A673 (cell line): ENCODE measurements at regions not wholly inside any gene's neighbourhood (a gene's known extent, or its start where the extent isn't known, plus 50 kb on each side); places are given as distances from the start of the nearest gene placed in this dataset.

Experiments used
- BruUV-seq: library from RNA; stranded (reverse); fragments of 400-500 nt; replicated peaks from 2 replicates; lab custom pipeline; 2021; lab: Mats Ljungman, UMichigan
- CTCF ChIA-PET: fragments of 300-600 bp; sonication (Branson Sonifier 250); formaldehyde crosslinking; loops from one replicate; lab custom pipeline; 2022; ENCODE audit warnings: antibody characterized with exemption; lab: Charles Lee
- POLR2A ChIA-PET: fragments of 300-600 bp; sonication (Branson Sonifier 250); formaldehyde crosslinking; loops from one replicate; lab custom pipeline; 2022; ENCODE audit warnings: antibody characterized with exemption; ENCODE audit not compliant: low non-redundant PET; lab: Charles Lee
- DNase-seq: peaks from one replicate; pipeline ENCODE4 v3.0.0-alpha.2; 2015; ENCODE audit warnings: low spot score
- H3K27ac ChIP-seq: fragments of 200-600 bp; sonication (generic); 2 replicates; pipeline ENCODE4 v1.5.1; 2016; ENCODE audit warnings: mixed run types, low read depth, mild to moderate bottlenecking, mixed read lengths, antibody characterized with exemption, low read length; ENCODE audit not compliant: poor library complexity, severe bottlenecking
- H3K27me3 ChIP-seq: fragments of 200-600 bp; sonication (generic); replicated peaks from 2 replicates; pipeline ENCODE4 v1.6.1; 2017; ENCODE audit warnings: mixed run types, low read depth, mild to moderate bottlenecking, mixed read lengths, antibody characterized with exemption, low read length; ENCODE audit not compliant: insufficient read depth, poor library complexity
- H3K36me3 ChIP-seq: fragments of 200-600 bp; sonication (generic); 2 replicates; pipeline ENCODE4 v1.6.1; 2016; ENCODE audit warnings: mixed run types, mild to moderate bottlenecking, mixed read lengths, antibody characterized with exemption, low read length; ENCODE audit not compliant: insufficient read depth, poor library complexity, severe bottlenecking
- H3K4me1 ChIP-seq: fragments of 200-600 bp; sonication (generic); 2 replicates; pipeline ENCODE4 v1.6.1; 2017; ENCODE audit warnings: mixed run types, mild to moderate bottlenecking, mixed read lengths, antibody characterized with exemption, low read length; ENCODE audit not compliant: insufficient read depth, poor library complexity, severe bottlenecking
- H3K4me3 ChIP-seq: fragments of 200-600 bp; sonication (generic); 2 replicates; pipeline ENCODE4 v1.5.1; 2016; ENCODE audit warnings: low read depth, mixed run types, mild to moderate bottlenecking, mixed read lengths, low read length; ENCODE audit not compliant: poor library complexity, severe bottlenecking
- H3K9me3 ChIP-seq: fragments of 200-600 bp; sonication (generic); 2 replicates; pipeline ENCODE4 v1.6.1; 2016; ENCODE audit warnings: mixed run types, low read depth, mild to moderate bottlenecking, mixed read lengths, antibody characterized with exemption, low read length; ENCODE audit not compliant: poor library complexity, severe bottlenecking
- CTCF ChIP-seq: fragments of 300-800, 200-600 bp; sonication (generic); conservative IDR thresholded peaks from 2 replicates; pipeline ENCODE4 v1.5.1; 2017; ENCODE audit warnings: low read depth, mild to moderate bottlenecking, antibody characterized with exemption, low read length, moderate library complexity, mixed read lengths
- EZH2 ChIP-seq: fragments of 200-600 bp; sonication (generic); IDR thresholded peaks from 2 replicates; pipeline ENCODE4 v1.6.1; 2017; ENCODE audit warnings: borderline replicate concordance, low read depth, mild to moderate bottlenecking, mixed read lengths, antibody characterized with exemption, low read length; ENCODE audit not compliant: poor library complexity, severe bottlenecking
- intact Hi-C: fragments of 100-400 bp; cut with micrococcal nuclease; formaldehyde crosslinking; loops from one replicate; pipeline ENCODE4 v1.10.0; 2022; ENCODE audit not compliant: unreplicated experiment

- BruUV-seq = no TSS peak
- Histone ChIP-seq H3K4me3 (no peak overlapping the region), H3K4me1 (no peaks in the 10 kb centered on the region), H3K36me3 (no peaks in the 10 kb centered on the region), H3K27me3 (no peaks in the 10 kb centered on the region), H3K9me3 (peaks cover 6% of the 10 kb centered on the region), H3K27ac (no peak overlapping the region)
- POLR2A ChIA-PET = no interaction called here
- CTCF ChIA-PET = no interaction called here
- TF ChIP-seq EZH2 = no peak
- no peak for TF ChIP-seq CTCF
- no peak for DNase-seq
- intact Hi-C loops = no loop called here
Observed at GRCh38 chr5:130436430-130436829, 532.2 kb downstream of the CHSY3 start.

GRCh38 chr5:130427222-130427955 lies 523.1 kb downstream of the CHSY3 start:
- Histone ChIP-seq H3K4me3 (no peak overlapping the region), H3K36me3 (no peaks in the 10 kb centered on the region), H3K9me3 (no peaks in the 10 kb centered on the region), H3K27me3 (no peaks in the 10 kb centered on the region), H3K27ac (no peak overlapping the region), H3K4me1 (no peaks in the 10 kb centered on the region)
- TF ChIP-seq CTCF (no peak), EZH2 (no peak)
- intact Hi-C loops = no loop called here
- BruUV-seq = no TSS peak
- DNase-seq = no peak
- POLR2A ChIA-PET = no interaction called here
- CTCF ChIA-PET = no interaction called here

- no peak for DNase-seq
- Histone ChIP-seq H3K9me3 (no peaks in the 10 kb centered on the region), H3K27ac (no peak overlapping the region), H3K4me3 (no peak overlapping the region), H3K27me3 (no peaks in the 10 kb centered on the region), H3K36me3 (no peaks in the 10 kb centered on the region), H3K4me1 (no peaks in the 10 kb centered on the region)
- POLR2A ChIA-PET = no interaction called here
- no TSS peak for BruUV-seq
- no peak for TF ChIP-seq CTCF
- CTCF ChIA-PET = no interaction called here
- intact Hi-C loops = no loop called here
Observed at GRCh38 chr5:130425424-130425823, 521.2 kb downstream of the CHSY3 start.
